PC-9 (cell line): ENCODE measurements at regions not wholly inside any gene's neighbourhood (a gene's known extent, or its start where the extent isn't known, plus 50 kb on each side); places are given as distances from the start of the nearest gene placed in this dataset.

Source experiments
- BruUV-seq: library from RNA; stranded (reverse); fragments of 400-500 nt; replicated peaks from 2 replicates; lab custom pipeline; 2021; lab: Mats Ljungman, UMichigan
- CTCF ChIA-PET: fragments of 300-600 bp; sonication (Branson Sonifier 250); formaldehyde crosslinking; loops from one replicate; lab custom pipeline; 2022; ENCODE audit warnings: antibody characterized with exemption; lab: Charles Lee
- POLR2A ChIA-PET: fragments of 300-600 bp; sonication (Branson Sonifier 250); formaldehyde crosslinking; loops from one replicate; lab custom pipeline; 2022; ENCODE audit warnings: antibody characterized with exemption; ENCODE audit not compliant: unreplicated experiment; lab: Charles Lee
- DNase-seq, 2 experiments: peaks; one replicate each; pipeline versions ENCODE4 v3.0.0 to v3.0.0-alpha.2; 2015 to 2022; ENCODE audit warnings: mixed read lengths in 1 of 2
- H2AFZ ChIP-seq: fragments of 200-600 bp; sonication (generic); 2 replicates; pipeline ENCODE4 v1.8.1; 2017; ENCODE audit warnings: antibody characterized with exemption
- H3F3A ChIP-seq: fragments of 200-600 bp; sonication (generic); 2 replicates; pipeline ENCODE4 v1.8.1; 2017; ENCODE audit warnings: antibody characterized with exemption, mild to moderate bottlenecking, low read depth; ENCODE audit not compliant: insufficient read depth
- H3K27ac ChIP-seq: fragments of 200-600 bp; sonication (generic); 2 replicates; pipeline ENCODE4 v1.6.1; 2016; ENCODE audit warnings: mixed run types
- H3K27me3 ChIP-seq: fragments of 200-600 bp; sonication (generic); 2 replicates; pipeline ENCODE4 v1.6.1; 2016; ENCODE audit warnings: low read depth, mixed run types; ENCODE audit not compliant: insufficient read depth
- H3K36me3 ChIP-seq: fragments of 200-600 bp; sonication (generic); 2 replicates; pipeline ENCODE4 v1.6.1; 2016; ENCODE audit warnings: low read depth, mixed run types
- H3K4me1 ChIP-seq: fragments of 200-600 bp; sonication (generic); replicated peaks from 2 replicates; pipeline ENCODE4 v1.6.1; 2016; ENCODE audit warnings: mixed run types; ENCODE audit not compliant: insufficient read depth
- H3K4me2 ChIP-seq: fragments of 200-600 bp; sonication (generic); 2 replicates; pipeline ENCODE4 v1.6.1; 2017; ENCODE audit warnings: mixed run types
- H3K4me3 ChIP-seq: fragments of 200-600 bp; sonication (generic); 2 replicates; pipeline ENCODE4 v1.6.1; 2016; ENCODE audit warnings: mixed run types
- H3K79me2 ChIP-seq: fragments of 200-600 bp; sonication (generic); 2 replicates; pipeline ENCODE4 v1.6.1; 2017; ENCODE audit warnings: low read depth, mixed run types
- H3K9me2 ChIP-seq: fragments of 200-600 bp; sonication (generic); 2 replicates; pipeline ENCODE4 v1.8.1; 2017; ENCODE audit warnings: mild to moderate bottlenecking; ENCODE audit not compliant: insufficient read depth
- H3K9me3 ChIP-seq: fragments of 200-600 bp; sonication (generic); 2 replicates; pipeline ENCODE4 v1.8.1; 2016; ENCODE audit warnings: low read depth; ENCODE audit not compliant: insufficient read depth
- H4K20me1 ChIP-seq: fragments of 200-600 bp; sonication (generic); 2 replicates; pipeline ENCODE4 v1.8.1; 2017; ENCODE audit not compliant: insufficient read depth
- CTCF ChIP-seq: fragments of 200-600 bp; sonication (generic); conservative IDR thresholded peaks from 2 replicates; pipeline ENCODE4 v1.6.1; 2017; ENCODE audit warnings: mixed run types, antibody characterized with exemption, mild to moderate bottlenecking, moderate library complexity
- EZH2 ChIP-seq: fragments of 200-600 bp; sonication (generic); IDR thresholded peaks from 2 replicates; pipeline ENCODE4 v1.8.0; 2017; ENCODE audit warnings: antibody characterized with exemption, low read depth
- intact Hi-C: fragments of 100-400 bp; cut with micrococcal nuclease; formaldehyde crosslinking; loops from one replicate; pipeline ENCODE4 v1.10.0; 2022; ENCODE audit not compliant: unreplicated experiment

- CTCF ChIA-PET: no interaction called here
Measured at GRCh38 chr13:30364876-30365275, 57.4 kb upstream of the UBE2L5 start.

GRCh38 chr13:30366088-30366487 lies 56.2 kb upstream of the UBE2L5 start:
- Histone ChIP-seq H3K4me2 (no peak overlapping the region), H3K27me3 (no peaks in the 10 kb centered on the region), H3K9me3 (no peaks in the 10 kb centered on the region), H3K9me2 (no peaks in the 10 kb centered on the region), H4K20me1 (no peaks in the 10 kb centered on the region), H3K36me3 (no peaks in the 10 kb centered on the region), H3F3A (no peaks in the 10 kb centered on the region; the same call in 1 of the 2 replicates), H3K79me2 (no peaks in the 10 kb centered on the region), H3K27ac (no peak overlapping the region), H3K4me3 (no peak overlapping the region), H2AFZ (no peak overlapping the region), H3K4me1 (peaks cover 6% of the 10 kb centered on the region; the same call in 1 of the 2 replicates)
- ChIA-PET CTCF (interaction anchor here (0.5 kb wide), 1 partner anchor 528 kb away, joined by 5 read pairs; no protein-coding TSS in a partner anchor), POLR2A (no interaction called here)
- TF ChIP-seq CTCF: no peak
- TF ChIP-seq EZH2: no peak
- DNase-seq: no peak
- intact Hi-C loops: no loop called here
- no TSS peak for BruUV-seq

More at GRCh38 chr13:30364876-30365275, 57.4 kb upstream of the UBE2L5 start:
- Histone ChIP-seq H3K4me2 (no peak overlapping the region), H3K9me2 (no peaks in the 10 kb centered on the region), H3K9me3 (no peaks in the 10 kb centered on the region), H3K4me3 (no peak overlapping the region), H3K79me2 (no peaks in the 10 kb centered on the region), H3K4me1 (peaks cover 6% of the 10 kb centered on the region; the same call in 1 of the 2 replicates), H3K27me3 (no peaks in the 10 kb centered on the region), H3F3A (no peaks in the 10 kb centered on the region), H2AFZ (no peak overlapping the region), H3K36me3 (no peaks in the 10 kb centered on the region), H4K20me1 (no peaks in the 10 kb centered on the region), H3K27ac (no peak overlapping the region)
- no peak for DNase-seq
- TF ChIP-seq EZH2 (no peak), CTCF (no peak)
- intact Hi-C loops: no loop called here
- no TSS peak for BruUV-seq
- POLR2A ChIA-PET: no interaction called here

GRCh38 chr13:30367296-30367695 lies 55.0 kb upstream of the UBE2L5 start:
- DNase-seq: no peak
- ChIA-PET POLR2A (no interaction called here), CTCF (no interaction called here)
- Histone ChIP-seq H3K4me2 (no peak overlapping the region), H3K27me3 (no peaks in the 10 kb centered on the region), H3K4me3 (no peak overlapping the region), H2AFZ (no peak overlapping the region), H4K20me1 (no peaks in the 10 kb centered on the region), H3K36me3 (no peaks in the 10 kb centered on the region), H3K4me1 (peaks cover 17% of the 10 kb centered on the region), H3K27ac (no peak overlapping the region), H3K79me2 (no peaks in the 10 kb centered on the region), H3K9me3 (no peaks in the 10 kb centered on the region), H3K9me2 (no peaks in the 10 kb centered on the region), H3F3A (peaks cover 7% of the 10 kb centered on the region; the same call in 1 of the 2 replicates)
- intact Hi-C loops: no loop called here
- no TSS peak for BruUV-seq
- no peak for TF ChIP-seq CTCF
- TF ChIP-seq EZH2: no peak
